ENCODE measurements at regions not wholly inside any gene's neighbourhood (a gene's known extent, or its start where the extent isn't known, plus 50 kb on each side); places are given as distances from the start of the nearest gene placed in this dataset.

- no peak for DNase-seq (ENCODE audit: low spot score)
Observed at GRCh38 chr12:20257311-20257710, 111.0 kb upstream of the PDE3A start.

DNA sequence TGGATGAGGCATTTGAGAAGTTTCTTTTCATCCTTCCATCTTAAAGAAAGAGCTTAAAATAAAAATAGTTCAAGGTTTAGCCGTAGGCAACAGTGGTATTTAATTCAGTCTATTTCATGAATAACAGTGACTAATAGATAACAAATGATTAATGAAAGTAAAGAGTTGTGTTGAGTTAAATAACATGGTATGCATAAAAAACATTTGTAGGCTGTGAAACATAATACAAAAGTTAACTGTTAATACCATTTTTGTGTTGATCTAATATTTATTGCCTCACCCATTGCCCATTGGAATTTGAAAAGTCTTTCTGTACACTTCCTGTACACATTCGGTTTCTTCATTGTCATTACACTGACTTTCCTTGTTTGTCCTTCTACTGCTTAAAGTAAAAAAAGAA is 108.6 kb upstream of the PDE3A start:
- DNase-seq (ENCODE audit: low spot score): no peak

GRCh38 chr12:20260851-20261250 is 107.5 kb upstream of the PDE3A start:
- DNase-seq (ENCODE audit: low spot score): no peak

- DNase-seq (ENCODE audit: low spot score): no peak
Observed at GRCh38 chr12:20262119-20262518, 106.2 kb upstream of the PDE3A start.

- no peak for DNase-seq (ENCODE audit: low spot score)
Observed at GRCh38 chr12:20264026-20264425, 104.3 kb upstream of the PDE3A start.

DNA sequence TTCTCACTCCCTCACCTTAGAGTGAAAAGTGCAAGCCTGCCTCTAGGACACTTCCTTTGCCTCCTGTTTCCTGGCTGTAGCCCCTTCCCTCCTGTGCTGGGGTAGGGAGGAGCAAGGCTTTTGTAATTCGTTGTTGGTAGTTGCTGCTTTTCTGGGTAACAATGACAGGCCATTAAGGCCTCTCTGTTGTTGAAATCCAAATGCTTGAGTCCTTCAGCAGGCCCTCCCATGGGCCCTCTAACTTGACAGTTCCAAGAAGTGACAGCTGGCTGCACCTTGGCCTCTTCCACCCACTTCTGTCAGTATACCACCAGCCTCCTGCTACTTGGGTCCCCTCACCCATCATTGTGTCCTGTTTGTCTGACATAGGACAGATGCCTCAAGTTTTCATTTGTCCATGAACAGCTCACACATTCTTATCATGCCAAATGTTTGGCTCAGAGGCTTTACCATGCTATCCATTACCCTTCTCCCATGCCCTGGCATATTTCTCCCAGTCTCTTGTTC is 103.7 kb upstream of the PDE3A start:
- no peak for DNase-seq (ENCODE audit: low spot score)

DNA sequence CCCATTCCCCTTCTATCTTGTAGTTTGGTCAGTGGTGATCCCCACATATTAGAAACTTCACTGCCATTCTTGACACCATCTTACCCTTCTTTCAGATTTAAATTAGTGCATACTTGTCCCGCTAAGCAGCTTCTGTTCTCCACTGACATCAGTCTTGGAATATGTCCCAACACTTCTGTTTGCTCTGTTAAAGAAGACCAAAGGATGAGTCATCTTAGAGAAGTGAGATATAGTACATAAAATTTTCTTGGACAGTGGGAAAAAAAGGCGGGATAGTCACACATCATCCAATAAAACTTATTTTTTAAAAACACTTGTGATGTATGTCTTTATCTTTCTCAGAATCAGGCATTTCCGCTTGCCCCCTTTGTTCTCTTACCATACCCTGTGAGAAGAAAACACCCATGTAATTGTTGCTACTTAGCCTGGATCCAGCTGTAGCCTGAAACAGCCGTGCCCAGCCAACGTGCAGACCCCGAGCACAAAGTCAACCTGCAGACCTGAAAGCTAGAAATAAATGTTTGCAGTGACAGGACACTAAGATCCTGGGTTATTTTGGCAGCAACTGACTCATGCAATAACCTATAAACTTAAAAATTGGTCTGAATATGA is 100.1 kb upstream of the PDE3A start:
- DNase-seq (ENCODE audit: low spot score): no peak

DNA sequence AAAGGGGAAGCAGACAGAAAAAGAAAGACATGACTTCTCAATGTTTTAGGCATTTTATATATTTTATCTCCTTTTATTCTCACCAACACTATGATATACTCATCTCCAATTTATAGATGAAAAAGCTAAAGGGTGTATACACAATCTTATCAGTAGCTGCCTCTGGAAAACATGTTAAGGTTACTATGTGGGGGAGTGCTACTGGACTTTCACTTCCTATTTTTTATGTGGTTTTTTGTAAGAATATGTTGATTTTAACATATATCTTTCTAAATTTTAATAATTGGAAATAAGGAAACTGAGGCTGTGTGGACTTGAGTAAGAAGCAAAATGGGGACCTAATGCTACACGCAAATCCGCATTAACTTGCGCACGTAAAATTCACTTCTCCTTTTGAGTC is 99.6 kb upstream of the PDE3A start:
- DNase-seq (ENCODE audit: low spot score): no peak

- DNase-seq (ENCODE audit: low spot score): no peak
Observed at GRCh38 chr12:20269337-20270067, 98.8 kb upstream of the PDE3A start.

- DNase-seq (ENCODE audit: low spot score): no peak
Observed at GRCh38 chr12:20270557-20270956, 97.8 kb upstream of the PDE3A start.

DNA sequence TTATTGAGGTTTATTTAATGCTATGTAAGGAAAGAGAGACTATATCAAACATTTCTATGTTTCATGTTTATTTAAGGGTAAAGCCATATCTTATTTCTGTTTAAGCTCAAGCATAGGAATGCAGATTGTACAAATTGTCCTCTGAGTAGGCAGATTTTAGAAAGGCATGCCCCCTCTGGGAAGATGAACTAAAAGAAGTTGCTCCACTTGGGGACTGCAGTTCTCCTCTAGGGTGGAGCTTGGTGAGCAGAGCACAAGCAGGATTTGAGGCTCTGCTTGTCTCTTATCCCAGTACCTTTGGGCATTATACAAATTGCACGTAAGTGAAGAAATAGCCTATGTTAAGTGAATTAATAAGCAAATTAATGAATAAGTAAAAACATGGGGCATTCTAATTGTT is 96.2 kb upstream of the PDE3A start:
- no peak for DNase-seq (ENCODE audit: low spot score)

- no peak for DNase-seq (ENCODE audit: low spot score)
Observed at GRCh38 chr12:20272801-20273200, 95.5 kb upstream of the PDE3A start.

DNA sequence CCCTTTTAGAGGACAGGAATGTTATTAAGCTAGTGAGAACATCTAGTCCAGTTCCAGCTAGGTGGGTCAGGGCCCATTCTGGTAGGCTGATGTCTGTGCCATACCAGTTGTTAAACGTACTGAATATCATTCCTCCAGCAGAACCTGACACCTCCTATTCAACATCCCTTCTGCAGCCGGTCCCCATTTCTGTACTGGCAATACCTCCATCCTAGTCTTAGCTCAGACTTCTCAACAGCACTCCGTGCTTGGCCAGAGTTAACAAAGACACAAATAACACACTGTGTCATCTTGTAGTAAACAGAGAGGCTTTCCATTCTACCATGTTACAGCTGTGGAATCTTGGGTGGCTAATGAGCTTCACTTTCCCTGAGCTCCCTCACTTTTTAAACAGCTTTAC is 94.3 kb upstream of the PDE3A start:
- no peak for DNase-seq (ENCODE audit: low spot score)

- DNase-seq (ENCODE audit: low spot score): no peak
Observed at GRCh38 chr12:20278276-20278675, 90.1 kb upstream of the PDE3A start.

DNA sequence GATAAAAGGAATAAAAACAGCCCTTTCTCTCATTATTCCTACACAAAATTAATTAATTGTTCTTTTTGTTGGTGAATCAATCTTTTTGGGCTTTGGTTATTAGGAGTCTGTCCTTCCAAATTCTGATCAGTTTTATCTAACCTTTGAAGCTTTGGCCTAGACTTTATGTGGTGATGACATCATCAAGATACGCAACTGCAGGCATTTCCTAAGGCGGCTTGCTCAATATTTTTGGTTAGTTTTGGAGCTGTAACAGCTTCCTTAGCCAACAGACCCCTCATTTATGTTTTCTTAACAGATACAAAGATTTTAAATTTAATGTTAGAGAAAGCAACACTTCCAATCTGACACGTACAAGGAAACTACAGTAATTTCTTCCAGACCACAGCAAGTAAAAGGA is 87.8 kb upstream of the PDE3A start:
- no peak for DNase-seq (ENCODE audit: low spot score)

DNA sequence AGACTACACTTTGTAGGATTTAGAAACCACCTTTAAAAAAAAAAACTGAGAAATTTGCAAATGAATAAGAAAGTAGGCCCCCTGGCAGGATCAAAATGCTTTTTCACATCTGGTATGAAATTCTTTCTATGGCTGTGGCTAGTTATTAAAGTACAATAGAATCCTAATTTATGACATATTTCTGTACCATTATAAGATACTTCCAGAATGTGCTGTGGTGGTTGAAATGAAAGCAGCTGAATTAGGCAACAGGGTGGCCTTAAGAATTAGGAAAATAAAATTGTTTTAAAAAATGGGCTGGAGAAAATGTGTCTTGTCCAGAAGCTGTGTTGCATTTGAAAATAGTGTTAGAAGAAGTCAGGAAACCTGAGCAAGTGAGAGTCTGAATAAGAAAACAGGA is 85.9 kb upstream of the PDE3A start:
- DNase-seq (ENCODE audit: low spot score): no peak

DNA sequence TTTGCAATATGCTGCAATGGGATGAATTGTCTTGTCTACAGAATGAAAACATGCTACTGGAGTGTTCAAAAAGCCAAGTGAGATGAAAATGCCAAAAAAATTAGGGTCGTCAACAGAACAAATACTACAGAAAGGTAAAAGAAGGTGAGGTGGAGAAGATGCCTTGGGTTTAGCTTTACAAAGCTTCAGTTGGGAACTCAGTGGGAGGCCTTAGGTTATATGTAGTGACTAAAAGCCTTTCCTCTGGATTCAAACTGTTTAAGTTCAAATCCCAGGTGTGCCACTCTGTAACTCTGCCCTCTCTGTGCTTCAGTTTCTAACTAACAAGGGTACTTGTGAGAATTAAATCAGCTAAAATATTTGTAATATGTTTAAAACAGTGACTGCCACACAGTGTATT is 84.9 kb upstream of the PDE3A start:
- DNase-seq (ENCODE audit: low spot score): no peak

- no peak for DNase-seq (ENCODE audit: low spot score)
Observed at GRCh38 chr12:20289520-20289919, 78.8 kb upstream of the PDE3A start.

DNA sequence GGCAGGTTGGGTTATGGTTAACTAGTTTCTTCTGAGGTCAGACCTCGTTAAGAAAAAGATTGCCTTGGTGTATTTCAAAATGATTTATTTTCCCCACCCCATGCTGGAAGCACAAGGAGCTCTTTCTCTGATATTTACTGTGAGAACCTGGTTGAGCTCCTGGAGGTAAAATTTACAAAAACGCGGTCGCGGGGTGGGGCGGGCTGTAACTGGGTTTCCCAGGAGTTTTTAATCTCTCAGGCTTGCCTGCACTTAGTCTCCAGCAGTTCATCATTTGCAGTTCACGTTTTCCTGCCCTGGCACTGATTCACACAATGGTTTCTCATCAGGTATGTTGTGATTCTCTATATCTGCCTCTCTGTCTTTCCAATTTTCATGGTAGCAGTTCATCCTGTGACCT is 67.9 kb upstream of the PDE3A start:
- no peak for DNase-seq (ENCODE audit: low spot score)

DNA sequence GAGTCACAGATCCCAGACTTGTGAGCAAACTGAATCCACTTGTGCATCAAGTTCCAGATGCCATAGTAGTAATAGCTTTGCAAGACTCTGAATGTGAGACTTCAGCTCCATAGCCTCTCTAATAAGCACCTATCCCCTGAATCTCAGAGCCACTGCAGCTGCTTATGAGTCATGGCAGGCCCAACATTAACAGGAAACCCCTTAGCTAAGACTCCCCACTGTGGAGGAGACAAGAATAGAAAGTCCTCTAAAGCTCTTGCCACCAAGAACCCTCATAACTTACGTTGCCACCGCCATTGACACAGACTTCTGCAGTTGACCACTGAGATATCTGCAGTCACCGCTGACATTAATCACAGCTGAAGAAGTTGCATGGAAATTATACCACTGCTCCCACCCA is 62.9 kb upstream of the PDE3A start:
- DNase-seq (ENCODE audit: low spot score): no peak

DNA sequence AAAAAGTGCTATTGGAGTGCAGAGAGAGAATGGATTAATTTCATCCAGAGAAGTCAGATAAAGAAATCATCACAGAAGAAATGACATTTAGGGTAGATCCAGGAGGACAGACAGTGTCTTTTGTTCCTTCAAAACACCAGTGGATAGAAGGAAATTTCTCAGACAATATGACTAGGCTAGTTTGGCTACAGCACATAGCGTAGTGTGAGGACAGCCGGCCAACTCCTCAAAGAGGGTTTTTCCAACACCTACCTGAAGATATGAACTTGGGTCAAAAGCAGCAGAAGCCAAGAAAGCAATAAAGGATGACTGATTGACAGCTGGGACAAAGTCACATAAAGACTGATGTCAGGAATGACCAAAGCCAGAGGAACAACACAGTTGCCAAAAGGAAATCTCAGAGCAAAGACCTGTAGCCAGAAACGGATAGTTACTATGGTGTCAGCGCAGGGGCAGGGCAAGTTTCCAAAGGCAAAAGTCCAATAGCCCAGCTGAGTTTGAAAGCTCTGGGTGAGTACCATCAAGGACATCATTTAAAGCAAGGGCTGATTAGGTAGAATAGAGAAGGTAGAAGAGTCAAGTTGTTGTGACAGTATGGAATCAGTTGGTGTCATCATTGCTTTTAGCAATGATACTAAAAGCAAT is 58.7 kb upstream of the PDE3A start:
- DNase-seq (ENCODE audit: low spot score): no peak

- no peak for DNase-seq (ENCODE audit: low spot score)
Observed at GRCh38 chr12:20314328-20314727, 54.0 kb upstream of the PDE3A start.

- DNase-seq (ENCODE audit: low spot score): no peak
Observed at GRCh38 chr12:20317554-20317953, 50.8 kb upstream of the PDE3A start.

Measured in HT-29 (cell line).